GM18498 (cell line): ENCODE measurements at regions not wholly inside any gene's neighbourhood (a gene's known extent, or its start where the extent isn't known, plus 50 kb on each side); places are given as distances from the start of the nearest gene placed in this dataset.
"Not testable (repeated sequence)": the region's sequence is repeated elsewhere in the genome, so short reads cannot be mapped to it uniquely, and the experiment has no call there.

Experiments
- ATAC-seq: cut with Tn5 transposase; IDR thresholded peaks from one replicate; pipeline ENCODE4 v1.9.1; 2021; ENCODE audit warnings: mild to moderate bottlenecking, moderate library complexity; ENCODE audit not compliant: unreplicated experiment

DNA sequence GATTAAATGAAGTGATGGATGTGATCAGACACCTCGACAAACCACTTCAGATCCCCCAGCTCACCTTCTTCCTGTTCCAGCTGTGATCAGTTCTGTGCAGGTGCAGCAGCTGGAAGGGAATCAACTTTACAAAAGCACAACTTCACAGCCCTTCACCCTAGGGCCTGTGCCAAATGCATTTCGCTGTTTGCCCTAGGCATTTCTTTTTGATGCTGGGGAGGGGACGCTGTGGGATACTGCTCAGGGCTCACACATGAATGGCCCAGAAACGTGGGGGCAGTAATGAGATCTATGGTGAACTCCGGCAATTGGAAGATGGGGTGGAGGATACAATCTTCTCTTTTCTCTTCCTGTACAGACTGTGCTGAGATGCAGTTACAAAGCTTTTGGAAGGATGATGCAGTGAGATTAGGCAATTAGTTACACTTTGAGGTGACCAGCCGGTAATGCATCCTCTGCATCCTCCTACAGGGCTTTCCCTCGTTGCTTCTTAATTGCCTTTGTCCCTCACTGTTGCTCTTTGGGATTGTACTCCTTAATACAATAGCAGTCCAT is 215.1 kb upstream of the PITX2 start:
- no peak for ATAC-seq

- ATAC-seq: no peak
Measured at GRCh38 chr4:110840221-110840654, 217.4 kb upstream of the PITX2 start.

DNA sequence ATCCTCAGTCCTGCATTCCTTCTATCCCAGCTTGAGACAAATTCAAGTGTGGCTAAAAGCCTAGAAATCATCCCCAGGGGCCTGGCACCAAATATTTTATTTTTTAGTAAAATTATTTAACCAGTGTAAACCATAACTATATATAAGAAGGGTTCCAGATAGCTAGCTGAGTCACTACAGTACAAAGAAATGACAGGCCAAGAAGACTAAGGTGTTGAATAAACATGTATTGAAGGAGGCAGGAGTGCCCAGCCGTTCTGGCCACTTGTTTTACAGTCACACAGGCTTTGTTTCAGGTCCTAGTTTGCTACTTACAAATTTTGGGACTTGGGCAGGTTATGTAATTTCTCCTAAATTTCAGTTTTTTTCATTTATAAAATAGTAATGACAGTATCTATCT is 225.9 kb upstream of the PITX2 start:
- no peak for ATAC-seq

GRCh38 chr4:110849461-110849860 is 226.6 kb upstream of the PITX2 start:
- ATAC-seq: no peak

GRCh38 chr4:110850461-110851442 is 227.9 kb upstream of the PITX2 start:
- ATAC-seq: no peak

DNA sequence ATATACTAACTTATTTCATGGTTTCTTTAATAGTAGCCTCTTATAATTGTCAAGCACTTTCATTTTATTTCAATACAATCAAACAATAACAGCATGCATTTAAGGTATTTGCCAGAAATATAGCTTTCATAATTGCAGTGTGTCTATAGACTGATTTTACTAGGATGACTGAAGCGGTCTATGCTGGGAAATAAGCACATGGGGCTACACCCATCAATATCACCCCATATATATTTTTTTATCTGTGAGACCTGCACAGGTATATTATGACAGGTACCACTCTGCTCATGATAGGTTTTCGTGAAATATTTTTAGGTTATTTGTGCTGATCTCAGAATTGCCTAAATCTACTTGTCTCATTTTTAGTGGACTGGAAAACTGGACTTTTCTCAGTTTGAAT is 229.1 kb upstream of the PITX2 start:
- ATAC-seq: no peak

GRCh38 chr4:110852793-110853192 is 229.9 kb upstream of the PITX2 start:
- ATAC-seq: no peak

- no peak for ATAC-seq
Measured at GRCh38 chr4:110853242-110853641, 230.4 kb upstream of the PITX2 start.

GRCh38 chr4:110854021-110854678 is 231.3 kb upstream of the PITX2 start:
- no peak for ATAC-seq

DNA sequence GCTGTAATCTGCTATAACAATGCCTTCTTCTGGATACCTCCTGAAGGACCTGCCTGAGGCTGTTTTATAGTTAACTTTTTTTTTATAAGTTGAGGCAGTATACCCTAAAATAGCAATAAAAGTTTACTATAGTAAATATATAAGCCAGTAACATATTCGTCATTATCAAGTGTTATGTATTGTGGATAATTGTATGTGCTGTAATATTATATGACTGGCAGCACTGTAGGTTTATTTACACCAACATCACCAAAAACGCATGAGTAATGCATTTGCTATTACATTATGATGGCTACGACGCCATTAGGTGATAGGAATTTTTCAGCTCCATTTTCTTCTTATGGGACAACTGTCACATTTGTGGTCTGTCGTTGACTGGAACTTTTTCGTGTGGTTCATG is 237.2 kb upstream of the PITX2 start:
- no peak for ATAC-seq

- ATAC-seq: no peak
Measured at GRCh38 chr4:110860901-110861300, 238.0 kb upstream of the PITX2 start.

GRCh38 chr4:110865611-110866259 is 242.9 kb upstream of the PITX2 start:
- ATAC-seq: no peak

DNA sequence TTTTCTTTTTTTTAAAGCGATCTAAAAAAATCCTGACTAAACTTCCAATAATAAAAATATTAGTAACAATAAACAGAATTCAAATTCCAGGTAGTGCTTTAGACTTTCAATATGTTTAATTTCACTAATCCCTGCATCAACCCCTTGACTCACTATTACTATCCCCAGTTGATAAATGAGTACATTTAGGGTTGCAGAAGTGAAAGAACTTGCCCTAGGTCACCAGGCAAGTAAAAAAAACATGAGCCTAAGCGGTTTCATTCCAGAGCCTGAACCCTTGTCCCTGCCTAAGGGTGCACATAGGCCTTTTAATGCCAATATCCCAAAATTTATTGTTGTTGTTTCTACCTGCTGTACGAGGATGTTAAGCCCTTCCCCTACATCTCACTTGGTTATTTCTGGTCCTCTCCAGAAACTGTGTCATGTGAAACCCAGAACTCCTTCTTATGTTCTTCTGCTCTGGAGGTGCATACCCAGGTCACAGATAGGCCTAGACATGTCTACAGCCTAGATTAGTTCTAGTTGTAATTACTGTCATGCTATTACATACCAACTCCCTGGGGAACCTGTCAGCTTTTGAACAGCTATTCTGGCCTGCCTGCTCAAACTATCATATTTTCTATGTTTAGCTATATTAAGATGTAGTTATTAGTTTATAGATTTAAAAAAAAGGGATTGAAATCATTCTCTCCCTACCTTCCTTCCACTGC is 244.5 kb upstream of the PITX2 start:
- peak; percentile 79 for ATAC-seq

GRCh38 chr4:110867981-110868720 is 245.3 kb upstream of the PITX2 start:
- ATAC-seq: no peak

GRCh38 chr4:110869114-110869513 is 246.2 kb upstream of the PITX2 start:
- ATAC-seq: no peak

DNA sequence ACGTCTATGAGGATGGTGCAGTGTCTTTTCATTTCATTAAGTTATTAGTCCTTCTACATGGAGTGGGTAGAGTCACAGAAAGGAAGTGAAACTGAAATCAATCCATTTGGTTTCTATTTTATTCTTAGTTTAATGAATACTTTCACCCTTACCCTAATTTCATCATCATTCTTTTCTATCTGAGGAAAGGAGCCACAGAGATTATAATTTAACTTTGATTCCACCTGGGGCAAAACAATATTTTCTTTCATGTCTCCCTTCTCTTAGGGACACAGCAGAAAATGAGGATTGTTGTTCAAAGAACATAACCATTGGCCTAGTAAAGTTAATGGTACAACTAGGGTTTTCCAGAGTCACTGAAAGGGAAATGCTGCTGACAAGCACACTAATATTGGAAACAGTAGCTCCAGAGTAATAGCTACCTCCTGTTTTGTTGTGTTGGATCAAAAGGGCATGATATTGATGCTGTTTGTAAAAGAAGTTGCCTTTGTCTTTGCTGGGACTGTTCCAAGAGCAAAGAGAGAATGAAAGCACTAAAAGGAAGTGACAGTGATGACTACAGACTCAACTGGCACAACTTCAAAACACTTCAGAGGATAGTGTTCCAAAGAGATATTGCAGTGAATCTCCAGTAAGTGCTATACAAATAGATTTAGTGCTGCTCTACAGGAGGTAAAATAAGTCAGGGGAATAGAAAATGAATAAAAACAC is 247.1 kb upstream of the PITX2 start:
- ATAC-seq: peak; percentile 71

DNA sequence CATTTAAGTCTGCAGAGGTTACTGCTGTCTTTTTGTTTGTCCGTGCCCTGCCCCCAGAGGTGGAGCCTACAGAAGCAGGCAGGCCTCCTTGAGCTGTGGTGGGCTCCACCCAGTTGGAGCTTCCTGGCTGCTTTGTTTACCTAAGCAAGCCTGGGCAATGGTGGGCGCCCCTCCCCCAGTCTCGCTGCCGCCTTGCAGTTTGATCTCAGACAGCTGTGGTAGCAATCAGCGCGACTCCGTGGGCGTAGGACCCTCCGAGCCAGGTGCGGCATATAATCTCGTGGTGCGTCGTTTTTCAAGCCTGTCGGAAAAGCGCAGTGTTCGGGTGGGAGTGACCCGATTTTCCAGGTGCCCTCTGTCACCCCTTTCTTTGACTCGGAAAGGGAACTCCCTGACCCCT is 253.3 kb upstream of the PITX2 start:
- ATAC-seq: not testable (repeated sequence)

GRCh38 chr4:110876866-110877265 is 254.0 kb upstream of the PITX2 start:
- ATAC-seq: no peak

- ATAC-seq: no peak
Measured at GRCh38 chr4:110877778-110878370, 255.0 kb upstream of the PITX2 start.
